ENCODE measurements at regions not wholly inside any gene's neighbourhood (a gene's known extent, or its start where the extent isn't known, plus 50 kb on each side); places are given as distances from the start of the nearest gene placed in this dataset.

DNA sequence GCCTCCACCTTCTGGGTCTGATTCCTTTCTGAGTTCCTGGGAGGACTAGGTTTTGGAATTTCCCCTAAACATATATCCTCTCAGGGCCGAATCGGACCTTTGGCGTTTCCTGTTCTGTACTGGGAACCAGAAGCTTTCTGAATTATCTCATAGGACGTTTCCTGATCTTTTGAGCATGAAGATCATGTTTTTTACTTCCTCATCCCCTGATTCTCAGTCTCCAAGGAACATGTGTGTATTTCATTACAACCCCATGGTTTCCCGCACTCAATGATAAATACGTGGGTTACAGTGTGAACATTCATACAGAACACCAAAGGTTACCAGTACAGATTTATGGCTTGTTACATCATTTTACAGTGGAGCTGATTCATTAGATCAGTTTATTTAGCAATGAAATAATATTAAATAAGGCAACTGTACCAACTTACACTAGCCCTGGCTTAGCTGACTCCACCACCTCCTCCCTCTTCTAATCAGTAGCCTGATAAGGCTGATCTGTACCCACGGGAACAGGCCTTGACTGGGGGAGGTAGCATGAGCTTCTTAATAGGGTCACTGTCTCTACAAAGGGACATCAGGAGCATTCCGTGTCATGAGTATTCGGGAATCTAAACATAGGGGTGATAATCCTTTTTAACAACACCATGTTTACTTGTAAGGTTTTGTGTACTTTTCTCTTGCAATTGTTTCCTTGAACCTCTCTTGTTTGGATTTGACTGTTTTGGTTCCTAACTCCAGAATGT, 57.8 kb upstream of the ERRFI1 start:
- DNase-seq: no peak

DNA sequence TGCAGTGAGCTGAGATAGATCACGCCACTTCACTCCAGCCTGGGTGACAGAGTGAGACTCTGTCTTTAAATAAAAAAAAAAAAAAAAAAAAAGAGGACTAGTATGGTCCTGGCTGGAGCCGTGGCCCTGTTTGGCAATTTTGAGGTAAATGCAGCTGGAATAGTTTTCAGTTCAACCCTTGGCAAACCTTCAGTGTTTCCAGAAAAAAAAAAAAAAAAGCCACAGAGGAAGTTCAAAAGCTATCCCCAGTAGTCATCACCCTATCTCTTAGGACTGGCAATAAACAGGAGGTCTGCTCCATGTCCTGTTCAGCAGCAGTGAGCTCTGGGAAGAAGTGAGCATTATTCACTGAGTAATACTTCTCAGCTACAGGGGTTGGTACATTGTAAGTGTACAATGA, 56.8 kb upstream of the ERRFI1 start:
- no peak for DNase-seq

DNA sequence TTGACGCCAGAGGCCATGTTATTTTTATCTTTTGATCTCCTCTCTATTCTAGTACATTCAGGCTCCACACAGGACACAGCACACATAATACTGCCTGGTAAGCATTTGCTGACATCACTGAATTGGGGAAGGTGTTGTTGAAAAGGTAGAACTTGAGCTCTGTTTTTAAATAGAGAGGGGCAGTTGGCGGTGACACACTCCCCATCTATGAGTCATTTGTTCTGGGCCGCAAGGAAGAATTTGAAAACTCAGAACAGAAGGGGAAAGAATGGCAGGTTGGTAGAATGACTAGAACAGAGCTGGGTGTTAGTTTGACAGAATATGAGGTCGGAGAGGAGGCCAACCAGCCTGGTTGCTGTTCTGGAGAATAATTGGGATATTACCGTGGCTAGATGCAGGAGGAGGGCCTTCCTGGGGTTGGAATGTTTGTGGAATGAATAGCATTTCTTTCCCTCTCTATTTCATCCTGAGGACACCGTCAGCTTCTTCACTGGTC, 52.1 kb upstream of the ERRFI1 start:
- DNase-seq: no peak

DNA sequence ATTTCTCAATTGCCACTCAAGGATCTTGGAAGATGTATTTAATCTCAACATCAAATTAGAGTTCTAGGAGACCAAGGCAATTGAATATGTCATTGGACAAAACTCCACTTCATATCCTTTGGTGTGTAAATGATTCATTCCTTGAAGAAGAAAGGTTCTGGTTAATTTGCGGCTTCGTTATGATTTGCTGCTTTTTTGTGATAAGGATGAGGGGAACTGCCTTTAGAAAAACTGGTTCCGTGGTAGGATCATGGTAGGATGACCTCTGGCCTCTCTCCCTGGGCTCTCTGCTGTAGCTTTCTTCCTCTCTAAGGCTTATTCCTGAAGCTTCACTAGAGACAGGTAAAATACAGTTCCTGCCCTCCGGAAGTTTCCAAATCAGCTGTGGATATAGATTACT, 51.5 kb upstream of the ERRFI1 start:
- no peak for DNase-seq

DNA sequence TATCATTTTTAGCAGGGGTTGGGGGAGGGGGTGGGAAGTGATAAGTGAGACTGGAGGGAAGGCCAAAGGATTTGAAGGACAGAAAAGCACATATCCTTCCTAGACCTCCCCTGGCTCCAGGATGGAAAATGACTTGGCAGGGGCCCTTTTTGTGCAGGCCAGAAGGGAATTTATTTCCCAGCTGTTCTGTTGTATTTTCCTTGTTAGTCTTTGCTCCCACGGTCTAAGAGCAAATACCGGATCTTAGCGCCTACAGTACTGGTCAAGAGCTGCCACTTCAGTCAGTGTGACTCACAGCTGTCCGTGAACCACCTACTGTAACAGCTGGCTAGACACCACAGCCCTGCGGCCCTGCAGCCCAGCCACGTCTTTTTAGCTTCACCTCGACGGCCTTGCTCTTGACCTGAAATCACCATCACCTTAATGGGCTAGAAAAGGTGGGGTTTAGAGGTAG, 51.0 kb upstream of the ERRFI1 start:
- DNase-seq: no peak

DNA sequence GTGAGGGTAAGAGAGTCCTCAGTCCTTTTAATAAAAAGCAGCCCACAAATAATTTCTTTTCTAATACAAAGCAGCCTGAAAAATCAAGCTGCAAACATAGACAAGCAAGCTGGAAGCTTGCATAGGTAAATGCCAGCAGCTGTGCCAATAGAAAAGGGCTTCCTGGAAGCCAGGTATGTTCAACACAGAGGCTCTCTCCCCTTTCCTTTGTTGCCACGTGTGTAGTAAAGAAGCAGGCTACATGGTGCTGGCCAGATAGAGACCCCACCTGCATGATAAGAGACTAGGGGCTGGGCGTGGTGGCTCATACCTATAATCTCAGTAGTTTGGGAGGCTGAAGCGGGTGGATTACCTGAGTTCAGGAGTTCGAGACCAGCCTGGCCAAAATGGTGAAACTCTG, 50.1 kb upstream of the ERRFI1 start:
- DNase-seq: no peak

All from NCI-H526 (cell line).